Endothelial cell of umbilical vein (primary cell): ENCODE measurements at regions not wholly inside any gene's neighbourhood (a gene's known extent, or its start where the extent isn't known, plus 50 kb on each side); places are given as distances from the start of the nearest gene placed in this dataset.

ENCODE experiments used
- CTCF ChIP-seq, 2 donors: IDR thresholded peaks; 1 replicate in 1 of 2; 2 replicates in 1 of 2; pipeline ENCODE4 v1.5.1; 2011; ENCODE audit warnings: low read length in 2 of 2, mild to moderate bottlenecking in 2 of 2, moderate library complexity in 2 of 2, control low read depth in 1 of 2, inconsistent platforms in 1 of 2, low read depth in 1 of 2; ENCODE audit not compliant: insufficient read depth in 1 of 2; ENCODE audit errors: extremely low read depth in 1 of 2
- EZH2 ChIP-seq: IDR thresholded peaks from 2 replicates; pipeline ENCODE4 v1.6.1; 2012; ENCODE audit warnings: borderline replicate concordance, low read depth, mild to moderate bottlenecking, moderate library complexity, low read length, inconsistent platforms; ENCODE audit not compliant: severe bottlenecking
- JUN ChIP-seq: IDR thresholded peaks from 2 replicates; pipeline ENCODE4 v1.6.1; 2011; ENCODE audit warnings: borderline replicate concordance, low read depth; ENCODE audit not compliant: insufficient read length, insufficient read depth
- MAX ChIP-seq: IDR thresholded peaks from 2 replicates; pipeline ENCODE4 v1.6.1; 2011; ENCODE audit not compliant: insufficient read depth, insufficient read length
- POLR2A ChIP-seq: IDR thresholded peaks from 2 replicates; pipeline ENCODE4 v1.6.1; 2012; ENCODE audit warnings: low read depth, mild to moderate bottlenecking, control low read depth, low read length
- POLR2AphosphoS5 ChIP-seq: IDR thresholded peaks from 2 replicates; pipeline ENCODE4 v1.6.1; 2012; ENCODE audit warnings: low read depth, mild to moderate bottlenecking, control low read depth, low read length, moderate library complexity; ENCODE audit not compliant: insufficient read depth

GRCh38 chr6:141641951-141642350 is 490.8 kb upstream of the GJE1 start:
- no peak for TF ChIP-seq CTCF (IDR thresholded peaks at IDR 0.05; ENCODE audit: extremely low read depth in 1 of 2, insufficient read depth in 1 of 2, low read depth in 1 of 2, low read length in 2 of 2)
- no peak for TF ChIP-seq EZH2
- no peak for TF ChIP-seq POLR2AphosphoS5
- TF ChIP-seq MAX, result no peak
- TF ChIP-seq POLR2A, result no peak
- TF ChIP-seq JUN, result no peak
